Trophoblast cell (in vitro differentiated cells and primary cell): ENCODE measurements at regions not wholly inside any gene's neighbourhood (a gene's known extent, or its start where the extent isn't known, plus 50 kb on each side); places are given as distances from the start of the nearest gene placed in this dataset.

Source experiments
- DNase-seq, 2 donors: peaks; one replicate each; pipeline ENCODE4 v3.0.0-alpha.2; 2016
- H2AFZ ChIP-seq: 2 replicates; pipeline ENCODE4 v1.6.1; 2013; ENCODE audit warnings: low read length, moderate library complexity, mild to moderate bottlenecking; ENCODE audit not compliant: insufficient read depth, poor library complexity
- H2AK5ac ChIP-seq: 2 replicates; pipeline ENCODE4 v1.6.1; 2013; ENCODE audit warnings: mild to moderate bottlenecking, low read length
- H2BK120ac ChIP-seq: 2 replicates; pipeline ENCODE4 v1.6.1; 2013; ENCODE audit warnings: low read length, mild to moderate bottlenecking, moderate library complexity; ENCODE audit not compliant: insufficient read depth, poor library complexity
- H2BK12ac ChIP-seq: 2 replicates; pipeline ENCODE4 v1.6.1; 2013; ENCODE audit warnings: mild to moderate bottlenecking, low read length, moderate library complexity
- H2BK5ac ChIP-seq: 2 replicates; pipeline ENCODE4 v1.6.1; 2013; ENCODE audit warnings: low read length, low read depth, moderate library complexity, mild to moderate bottlenecking; ENCODE audit not compliant: poor library complexity
- H3K14ac ChIP-seq: 2 replicates; pipeline ENCODE4 v1.6.1; 2013; ENCODE audit warnings: mild to moderate bottlenecking, low read length
- H3K18ac ChIP-seq: 2 replicates; pipeline ENCODE4 v1.6.1; 2013; ENCODE audit warnings: mild to moderate bottlenecking, low read length
- H3K23ac ChIP-seq: 2 replicates; pipeline ENCODE4 v1.6.1; 2013; ENCODE audit warnings: low read length
- H3K27ac ChIP-seq: 2 replicates; pipeline ENCODE4 v1.5.1; 2013; ENCODE audit warnings: low read depth, mild to moderate bottlenecking, inconsistent platforms, low read length, moderate library complexity
- H3K27me3 ChIP-seq: 2 replicates; pipeline ENCODE4 v1.6.1; 2013; ENCODE audit warnings: inconsistent platforms, mild to moderate bottlenecking, low read length, moderate library complexity; ENCODE audit not compliant: insufficient read depth
- H3K36me3 ChIP-seq, 2 experiments: 1 replicate in 1 of 2; 2 replicates in 1 of 2; pipeline ENCODE4 v1.6.1; 2013; ENCODE audit warnings: low read length in 2 of 2, mild to moderate bottlenecking in 2 of 2, moderate library complexity in 1 of 2; ENCODE audit not compliant: insufficient read depth in 2 of 2, control insufficient read depth in 1 of 2
- H3K4ac ChIP-seq: 2 replicates; pipeline ENCODE4 v1.6.1; 2013; ENCODE audit warnings: low read depth, mild to moderate bottlenecking, low read length, moderate library complexity
- H3K4me1 ChIP-seq, 2 experiments: 1 replicate in 1 of 2; 2 replicates in 1 of 2; pipeline ENCODE4 v1.6.1; 2013; ENCODE audit warnings: low read length in 2 of 2, mild to moderate bottlenecking in 2 of 2, moderate library complexity in 1 of 2; ENCODE audit not compliant: insufficient read depth in 2 of 2, control insufficient read depth in 1 of 2
- H3K4me2 ChIP-seq: 2 replicates; pipeline ENCODE4 v1.6.1; 2013; ENCODE audit warnings: inconsistent platforms, mild to moderate bottlenecking, low read length, moderate library complexity
- H3K4me3 ChIP-seq: 2 replicates; pipeline ENCODE4 v1.5.1; 2013; ENCODE audit warnings: mild to moderate bottlenecking, low read depth, low read length, inconsistent platforms
- H3K79me1 ChIP-seq: one replicate; pipeline ENCODE4 v1.6.1; 2013; ENCODE audit warnings: low read length
- H3K79me2 ChIP-seq: 2 replicates; pipeline ENCODE4 v1.6.1; 2013; ENCODE audit warnings: low read length, mild to moderate bottlenecking; ENCODE audit not compliant: control insufficient read depth, insufficient read depth, poor library complexity
- H3K9ac ChIP-seq: 2 replicates; pipeline ENCODE4 v1.6.1; 2013; ENCODE audit warnings: mild to moderate bottlenecking, low read length
- H3K9me3 ChIP-seq: 2 replicates; pipeline ENCODE4 v1.6.1; 2013; ENCODE audit warnings: low read depth, mild to moderate bottlenecking, control low read depth, inconsistent platforms, low read length; ENCODE audit not compliant: insufficient read depth
- H4K12ac ChIP-seq: 2 replicates; pipeline ENCODE4 v1.6.1; 2013; ENCODE audit warnings: low read depth, mild to moderate bottlenecking, low read length, moderate library complexity
- H4K8ac ChIP-seq: 2 replicates; pipeline ENCODE4 v1.6.1; 2013; ENCODE audit warnings: low read depth, mild to moderate bottlenecking, low read length, moderate library complexity
- H4K91ac ChIP-seq: one replicate; pipeline ENCODE4 v1.6.1; 2013; ENCODE audit warnings: low read depth, mild to moderate bottlenecking, low read length, moderate library complexity
- WGBS: extraction: QIAGEN DNeasy Blood & Tissue Kit; methylation state at CpG from one replicate; pipeline ENCODE4 v1.1.7; 2013; ENCODE audit warnings: missing lambda C conversion rate; ENCODE audit not compliant: insufficient read length, insufficient coverage; ENCODE audit errors: extremely low coverage; 5-methylcytosine and 5-hydroxymethylcytosine counted together

GRCh38 chr7:45390180-45390579 is 184.0 kb upstream of the ADCY1 start:
- Histone ChIP-seq H2AK5ac (no peak overlapping the region), H3K4me2 (no peak overlapping the region), H3K79me1 (no peaks in the 10 kb centered on the region), H2AFZ (no peak overlapping the region), H3K27me3 (peaks cover 2% of the 10 kb centered on the region), H3K4ac (no peak overlapping the region), H2BK12ac (no peak overlapping the region), H3K4me1 (no peaks in the 10 kb centered on the region), H3K18ac (no peak overlapping the region), H3K9ac (no peak overlapping the region), H3K23ac (no peak overlapping the region), H3K36me3 (no peaks in the 10 kb centered on the region), H3K4me3 (no peak overlapping the region), H3K79me2 (no peaks in the 10 kb centered on the region), H4K91ac (no peak overlapping the region), H4K8ac (no peak overlapping the region), H3K27ac (no peak overlapping the region), H3K14ac (no peak overlapping the region), H3K9me3 (peaks cover 10% of the 10 kb centered on the region), H2BK120ac (no peak overlapping the region), H4K12ac (no peak overlapping the region), H2BK5ac (no peak overlapping the region)
- WGBS, result no CpG with 5 or more reads among the region's 4 CpGs
- no peak for DNase-seq

GRCh38 chr7:45390731-45391130 is 183.4 kb upstream of the ADCY1 start:
- Histone ChIP-seq H3K9ac (no peak overlapping the region), H3K18ac (no peak overlapping the region), H3K27me3 (peaks cover 2% of the 10 kb centered on the region), H3K79me2 (no peaks in the 10 kb centered on the region), H4K8ac (no peak overlapping the region), H4K12ac (no peak overlapping the region), H3K27ac (no peak overlapping the region), H3K4me1 (no peaks in the 10 kb centered on the region), H3K14ac (no peak overlapping the region), H2BK5ac (no peak overlapping the region), H2BK12ac (no peak overlapping the region), H3K4ac (no peak overlapping the region), H2BK120ac (no peak overlapping the region), H2AK5ac (no peak overlapping the region), H3K79me1 (no peaks in the 10 kb centered on the region), H3K23ac (no peak overlapping the region), H3K36me3 (no peaks in the 10 kb centered on the region), H3K4me2 (no peak overlapping the region), H3K9me3 (peaks cover 10% of the 10 kb centered on the region), H2AFZ (no peak overlapping the region), H4K91ac (no peak overlapping the region), H3K4me3 (no peak overlapping the region)
- DNase-seq, result no peak
- no CpG with 5 or more reads among the region's 5 CpGs for WGBS

- no CpG with 5 or more reads among the region's 38 CpGs for WGBS
- no peak overlapping the region for H3K27ac ChIP-seq
- no peaks in the 10 kb centered on the region for H3K79me1 ChIP-seq
- DNase-seq, result no peak
- no peak overlapping the region for H3K4me2 ChIP-seq
- no peak overlapping the region for H3K9ac ChIP-seq
- no peak overlapping the region for H4K91ac ChIP-seq
- no peak overlapping the region for H2AFZ ChIP-seq
- no peaks in the 10 kb centered on the region for H3K79me2 ChIP-seq
- no peak overlapping the region for H2AK5ac ChIP-seq
- no peak overlapping the region for H2BK5ac ChIP-seq
- no peak overlapping the region for H3K14ac ChIP-seq
- no peak overlapping the region for H4K8ac ChIP-seq
- no peak overlapping the region for H2BK12ac ChIP-seq
- H4K12ac ChIP-seq, result no peak overlapping the region
- no peaks in the 10 kb centered on the region for H3K36me3 ChIP-seq
- peaks cover 2% of the 10 kb centered on the region for H3K27me3 ChIP-seq
- no peak overlapping the region for H3K4me3 ChIP-seq
- H3K23ac ChIP-seq, result no peak overlapping the region
- H3K4ac ChIP-seq, result no peak overlapping the region
- no peak overlapping the region for H2BK120ac ChIP-seq
- H3K18ac ChIP-seq, result no peak overlapping the region
- no peaks in the 10 kb centered on the region for H3K4me1 ChIP-seq
- H3K9me3 ChIP-seq, result peaks cover 12% of the 10 kb centered on the region
Observed at GRCh38 chr7:45391618-45392451, 182.3 kb upstream of the ADCY1 start.

GRCh38 chr7:45394117-45394708 is 180.0 kb upstream of the ADCY1 start:
- Histone ChIP-seq H3K23ac (no peak overlapping the region), H3K4ac (no peak overlapping the region), H3K4me1 (no peaks in the 10 kb centered on the region), H2AFZ (no peak overlapping the region), H2AK5ac (no peak overlapping the region), H3K79me2 (no peaks in the 10 kb centered on the region), H4K91ac (no peak overlapping the region), H2BK12ac (no peak overlapping the region), H3K4me3 (no peak overlapping the region), H3K27ac (no peak overlapping the region), H3K18ac (no peak overlapping the region), H3K79me1 (no peaks in the 10 kb centered on the region), H4K8ac (no peak overlapping the region), H3K36me3 (no peaks in the 10 kb centered on the region), H3K4me2 (no peak overlapping the region), H4K12ac (no peak overlapping the region), H3K9ac (no peak overlapping the region), H2BK5ac (no peak overlapping the region), H3K9me3 (peaks cover 8% of the 10 kb centered on the region), H3K14ac (no peak overlapping the region), H2BK120ac (no peak overlapping the region), H3K27me3 (peaks cover 2% of the 10 kb centered on the region)
- WGBS, result no CpG with 5 or more reads among the region's 4 CpGs
- DNase-seq, result no peak
